ENCODE measurements at regions not wholly inside any gene's neighbourhood (a gene's known extent, or its start where the extent isn't known, plus 50 kb on each side); places are given as distances from the start of the nearest gene placed in this dataset.

- Histone ChIP-seq H3K4me3 (ENCODE audit: low read depth in 1 of 5, low read length in 5 of 5) (no peak overlapping the region), H3K9ac (ENCODE audit: low read length in 5 of 5) (no peak overlapping the region), H3K36me3 (ENCODE audit: control insufficient read depth in 5 of 5, insufficient read depth in 5 of 5, low read length in 5 of 5) (no peaks in the 10 kb centered on the region), H3K4me1 (ENCODE audit: control insufficient read depth in 5 of 5, insufficient read depth in 5 of 5, low read length in 5 of 5) (peaks cover 0 to 3% (median 0%) of the 10 kb centered on the region in 5 donors), H3K27ac (ENCODE audit: low read depth, low read length) (no peak overlapping the region), H3K9me3 (ENCODE audit: control insufficient read depth in 5 of 5, low read length in 5 of 5) (no peaks in the 10 kb centered on the region), H3K27me3 (ENCODE audit: control insufficient read depth in 5 of 5, insufficient read depth in 4 of 5, low read length in 5 of 5) (peaks cover 0 to 3% (median 0%) of the 10 kb centered on the region in 5 donors)
Measured at GRCh38 chr4:23117826-23118225, 425.1 kb downstream of the GBA3 start.

- no peak overlapping the region for H3K9ac ChIP-seq (ENCODE audit: low read length in 5 of 5)
- H3K27me3 ChIP-seq (ENCODE audit: control insufficient read depth in 5 of 5, insufficient read depth in 4 of 5, low read length in 5 of 5), result peaks cover 0 to 3% (median 0%) of the 10 kb centered on the region in 5 donors
- no peaks in the 10 kb centered on the region for H3K36me3 ChIP-seq (ENCODE audit: control insufficient read depth in 5 of 5, insufficient read depth in 5 of 5, low read length in 5 of 5)
- no peaks in the 10 kb centered on the region for H3K9me3 ChIP-seq (ENCODE audit: control insufficient read depth in 5 of 5, low read length in 5 of 5)
- H3K4me3 ChIP-seq (ENCODE audit: low read depth in 1 of 5, low read length in 5 of 5), result no peak overlapping the region
- peaks cover 0 to 3% (median 0%) of the 10 kb centered on the region in 5 donors for H3K4me1 ChIP-seq (ENCODE audit: control insufficient read depth in 5 of 5, insufficient read depth in 5 of 5, low read length in 5 of 5)
- H3K27ac ChIP-seq (ENCODE audit: low read depth, low read length), result no peak overlapping the region
Measured at GRCh38 chr4:23114538-23114937, 421.8 kb downstream of the GBA3 start.

- no peaks in the 10 kb centered on the region for H3K9me3 ChIP-seq (ENCODE audit: control insufficient read depth in 5 of 5, low read length in 5 of 5)
- H3K4me3 ChIP-seq (ENCODE audit: low read depth in 1 of 5, low read length in 5 of 5), result no peak overlapping the region
- H3K27me3 ChIP-seq (ENCODE audit: control insufficient read depth in 5 of 5, insufficient read depth in 4 of 5, low read length in 5 of 5), result peaks cover 0 to 3% (median 0%) of the 10 kb centered on the region in 5 donors
- H3K4me1 ChIP-seq (ENCODE audit: control insufficient read depth in 5 of 5, insufficient read depth in 5 of 5, low read length in 5 of 5), result peaks cover 0 to 3% (median 0%) of the 10 kb centered on the region in 5 donors
- H3K27ac ChIP-seq (ENCODE audit: low read depth, low read length), result no peak overlapping the region
- no peaks in the 10 kb centered on the region for H3K36me3 ChIP-seq (ENCODE audit: control insufficient read depth in 5 of 5, insufficient read depth in 5 of 5, low read length in 5 of 5)
- H3K9ac ChIP-seq (ENCODE audit: low read length in 5 of 5), result no peak overlapping the region
Measured at GRCh38 chr4:23113104-23113503, 420.4 kb downstream of the GBA3 start.

GRCh38 chr4:23106516-23106915, 413.8 kb downstream of the GBA3 start:
- Histone ChIP-seq H3K9ac (ENCODE audit: low read length in 5 of 5) (no peak overlapping the region), H3K36me3 (ENCODE audit: control insufficient read depth in 5 of 5, insufficient read depth in 5 of 5, low read length in 5 of 5) (no peaks in the 10 kb centered on the region), H3K4me1 (ENCODE audit: control insufficient read depth in 5 of 5, insufficient read depth in 5 of 5, low read length in 5 of 5) (no peaks in the 10 kb centered on the region), H3K9me3 (ENCODE audit: control insufficient read depth in 5 of 5, low read length in 5 of 5) (no peaks in the 10 kb centered on the region), H3K27me3 (ENCODE audit: control insufficient read depth in 5 of 5, insufficient read depth in 4 of 5, low read length in 5 of 5) (no peaks in the 10 kb centered on the region), H3K4me3 (ENCODE audit: low read depth in 1 of 5, low read length in 5 of 5) (no peak overlapping the region), H3K27ac (ENCODE audit: low read depth, low read length) (no peak overlapping the region)

- H3K4me3 ChIP-seq (ENCODE audit: low read depth in 1 of 5, low read length in 5 of 5), result no peak overlapping the region
- no peak overlapping the region for H3K9ac ChIP-seq (ENCODE audit: low read length in 5 of 5)
- no peaks in the 10 kb centered on the region for H3K9me3 ChIP-seq (ENCODE audit: control insufficient read depth in 5 of 5, low read length in 5 of 5)
- H3K36me3 ChIP-seq (ENCODE audit: control insufficient read depth in 5 of 5, insufficient read depth in 5 of 5, low read length in 5 of 5), result no peaks in the 10 kb centered on the region
- no peaks in the 10 kb centered on the region for H3K4me1 ChIP-seq (ENCODE audit: control insufficient read depth in 5 of 5, insufficient read depth in 5 of 5, low read length in 5 of 5)
- no peaks in the 10 kb centered on the region for H3K27me3 ChIP-seq (ENCODE audit: control insufficient read depth in 5 of 5, insufficient read depth in 4 of 5, low read length in 5 of 5)
- H3K27ac ChIP-seq (ENCODE audit: low read depth, low read length), result no peak overlapping the region
Measured at GRCh38 chr4:23105759-23106370, 413.1 kb downstream of the GBA3 start.

- Histone ChIP-seq H3K4me1 (ENCODE audit: control insufficient read depth in 5 of 5, insufficient read depth in 5 of 5, low read length in 5 of 5) (no peaks in the 10 kb centered on the region), H3K27me3 (ENCODE audit: control insufficient read depth in 5 of 5, insufficient read depth in 4 of 5, low read length in 5 of 5) (no peaks in the 10 kb centered on the region), H3K9ac (ENCODE audit: low read length in 5 of 5) (no peak overlapping the region), H3K9me3 (ENCODE audit: control insufficient read depth in 5 of 5, low read length in 5 of 5) (peaks cover 0 to 4% (median 0%) of the 10 kb centered on the region in 5 donors), H3K36me3 (ENCODE audit: control insufficient read depth in 5 of 5, insufficient read depth in 5 of 5, low read length in 5 of 5) (no peaks in the 10 kb centered on the region), H3K27ac (ENCODE audit: low read depth, low read length) (no peak overlapping the region), H3K4me3 (ENCODE audit: low read depth in 1 of 5, low read length in 5 of 5) (no peak overlapping the region)
Measured at GRCh38 chr4:23097251-23097650, 404.5 kb downstream of the GBA3 start.

- H3K4me1 ChIP-seq (ENCODE audit: control insufficient read depth in 5 of 5, insufficient read depth in 5 of 5, low read length in 5 of 5), result no peaks in the 10 kb centered on the region
- H3K27me3 ChIP-seq (ENCODE audit: control insufficient read depth in 5 of 5, insufficient read depth in 4 of 5, low read length in 5 of 5), result no peaks in the 10 kb centered on the region
- H3K27ac ChIP-seq (ENCODE audit: low read depth, low read length), result no peak overlapping the region
- H3K36me3 ChIP-seq (ENCODE audit: control insufficient read depth in 5 of 5, insufficient read depth in 5 of 5, low read length in 5 of 5), result no peaks in the 10 kb centered on the region
- no peak overlapping the region for H3K4me3 ChIP-seq (ENCODE audit: low read depth in 1 of 5, low read length in 5 of 5)
- peaks cover 0 to 4% (median 0%) of the 10 kb centered on the region in 5 donors for H3K9me3 ChIP-seq (ENCODE audit: control insufficient read depth in 5 of 5, low read length in 5 of 5)
- H3K9ac ChIP-seq (ENCODE audit: low read length in 5 of 5), result no peak overlapping the region
Measured at GRCh38 chr4:23091711-23092110, 399.0 kb downstream of the GBA3 start.

GRCh38 chr4:23085249-23085568, 392.5 kb downstream of the GBA3 start:
- Histone ChIP-seq H3K27ac (ENCODE audit: low read depth, low read length) (no peak overlapping the region), H3K9me3 (ENCODE audit: control insufficient read depth in 5 of 5, low read length in 5 of 5) (peaks cover 0 to 5% (median 0%) of the 10 kb centered on the region in 5 donors), H3K36me3 (ENCODE audit: control insufficient read depth in 5 of 5, insufficient read depth in 5 of 5, low read length in 5 of 5) (no peaks in the 10 kb centered on the region), H3K27me3 (ENCODE audit: control insufficient read depth in 5 of 5, insufficient read depth in 4 of 5, low read length in 5 of 5) (no peaks in the 10 kb centered on the region), H3K4me3 (ENCODE audit: low read depth in 1 of 5, low read length in 5 of 5) (no peak overlapping the region), H3K9ac (ENCODE audit: low read length in 5 of 5) (no peak overlapping the region), H3K4me1 (ENCODE audit: control insufficient read depth in 5 of 5, insufficient read depth in 5 of 5, low read length in 5 of 5) (no peaks in the 10 kb centered on the region)

- peaks cover 0 to 10% (median 0%) of the 10 kb centered on the region in 5 donors for H3K9me3 ChIP-seq (ENCODE audit: control insufficient read depth in 5 of 5, low read length in 5 of 5)
- no peak overlapping the region for H3K4me3 ChIP-seq (ENCODE audit: low read depth in 1 of 5, low read length in 5 of 5)
- H3K9ac ChIP-seq (ENCODE audit: low read length in 5 of 5), result no peak overlapping the region
- H3K27me3 ChIP-seq (ENCODE audit: control insufficient read depth in 5 of 5, insufficient read depth in 4 of 5, low read length in 5 of 5), result no peaks in the 10 kb centered on the region
- H3K36me3 ChIP-seq (ENCODE audit: control insufficient read depth in 5 of 5, insufficient read depth in 5 of 5, low read length in 5 of 5), result no peaks in the 10 kb centered on the region
- H3K27ac ChIP-seq (ENCODE audit: low read depth, low read length), result no peak overlapping the region
- no peaks in the 10 kb centered on the region for H3K4me1 ChIP-seq (ENCODE audit: control insufficient read depth in 5 of 5, insufficient read depth in 5 of 5, low read length in 5 of 5)
Measured at GRCh38 chr4:23084559-23085248, 392.0 kb downstream of the GBA3 start.

GRCh38 chr4:23083391-23083790, 390.7 kb downstream of the GBA3 start:
- H3K9me3 ChIP-seq (ENCODE audit: control insufficient read depth in 5 of 5, low read length in 5 of 5), result peaks cover 0 to 11% (median 0%) of the 10 kb centered on the region in 5 donors
- H3K36me3 ChIP-seq (ENCODE audit: control insufficient read depth in 5 of 5, insufficient read depth in 5 of 5, low read length in 5 of 5), result no peaks in the 10 kb centered on the region
- H3K4me1 ChIP-seq (ENCODE audit: control insufficient read depth in 5 of 5, insufficient read depth in 5 of 5, low read length in 5 of 5), result no peaks in the 10 kb centered on the region
- H3K4me3 ChIP-seq (ENCODE audit: low read depth in 1 of 5, low read length in 5 of 5), result no peak overlapping the region
- no peak overlapping the region for H3K9ac ChIP-seq (ENCODE audit: low read length in 5 of 5)
- no peaks in the 10 kb centered on the region for H3K27me3 ChIP-seq (ENCODE audit: control insufficient read depth in 5 of 5, insufficient read depth in 4 of 5, low read length in 5 of 5)
- H3K27ac ChIP-seq (ENCODE audit: low read depth, low read length), result no peak overlapping the region
